GM19238 (cell line): ENCODE measurements at regions not wholly inside any gene's neighbourhood (a gene's known extent, or its start where the extent isn't known, plus 50 kb on each side); places are given as distances from the start of the nearest gene placed in this dataset.

Source experiments
- DNase-seq: peaks from one replicate; pipeline ENCODE4 v3.0.0; 2011; ENCODE audit warnings: low spot score; ENCODE audit not compliant: insufficient read length

GRCh38 chr9:107064378-107064777, 201.4 kb downstream of the ZNF462 start:
- no peak for DNase-seq

GRCh38 chr9:107065549-107065948, 202.6 kb downstream of the ZNF462 start:
- no peak for DNase-seq

- DNase-seq: no peak
Measured at GRCh38 chr9:107067739-107068416, 204.9 kb downstream of the ZNF462 start.

GRCh38 chr9:107068581-107068980, 205.6 kb downstream of the ZNF462 start:
- DNase-seq: no peak

- DNase-seq: no peak
Measured at GRCh38 chr9:107070586-107070985, 207.6 kb downstream of the ZNF462 start.

- DNase-seq: no peak
Measured at GRCh38 chr9:107078061-107078460, 205.0 kb upstream of the RAD23B start.

- DNase-seq: no peak
Measured at GRCh38 chr9:107079589-107079988, 203.5 kb upstream of the RAD23B start.

- no peak for DNase-seq
Measured at GRCh38 chr9:107080130-107080529, 202.9 kb upstream of the RAD23B start.

- DNase-seq: no peak
Measured at GRCh38 chr9:107086460-107086859, 196.6 kb upstream of the RAD23B start.

- DNase-seq: no peak
Measured at GRCh38 chr9:107087222-107087621, 195.9 kb upstream of the RAD23B start.

GRCh38 chr9:107090218-107090617, 192.9 kb upstream of the RAD23B start:
- no peak for DNase-seq

- DNase-seq: no peak
Measured at GRCh38 chr9:107093365-107094060, 189.6 kb upstream of the RAD23B start.

- no peak for DNase-seq
Measured at GRCh38 chr9:107094370-107094769, 188.7 kb upstream of the RAD23B start.

GRCh38 chr9:107100591-107100990, 182.5 kb upstream of the RAD23B start:
- no peak for DNase-seq

GRCh38 chr9:107102011-107102410, 181.1 kb upstream of the RAD23B start:
- no peak for DNase-seq

GRCh38 chr9:107103621-107104020, 179.5 kb upstream of the RAD23B start:
- no peak for DNase-seq

GRCh38 chr9:107105784-107106183, 177.3 kb upstream of the RAD23B start:
- DNase-seq: no peak

- DNase-seq: no peak
Measured at GRCh38 chr9:107106416-107106815, 176.7 kb upstream of the RAD23B start.

- no peak for DNase-seq
Measured at GRCh38 chr9:107108342-107109130, 174.5 kb upstream of the RAD23B start.

GRCh38 chr9:107109324-107109723, 173.8 kb upstream of the RAD23B start:
- no peak for DNase-seq

GRCh38 chr9:107110153-107110552, 172.9 kb upstream of the RAD23B start:
- no peak for DNase-seq

- DNase-seq: peak; percentile 7
Measured at GRCh38 chr9:107112707-107113243, 170.3 kb upstream of the RAD23B start.
